Astrocyte (in vitro differentiated cells and primary cell): ENCODE measurements at regions not wholly inside any gene's neighbourhood (a gene's known extent, or its start where the extent isn't known, plus 50 kb on each side); places are given as distances from the start of the nearest gene placed in this dataset.

ENCODE experiments used
- DNase-seq: peaks from one replicate; pipeline ENCODE4 v3.0.0-alpha.2; 2010; ENCODE audit warnings: low read depth
- FAIRE-seq: peaks from 2 replicates; lab custom pipeline; 2011; peaks lifted over from hg19 to GRCh38; lab: Jason Lieb, UNC
- H2AFZ ChIP-seq: 2 replicates; pipeline ENCODE4 v1.6.0; 2012; ENCODE audit warnings: low read depth, low read length, inconsistent platforms
- H3K27ac ChIP-seq: 2 replicates; pipeline ENCODE4 v1.5.1; 2011; ENCODE audit warnings: low read depth, low read length, inconsistent platforms
- H3K27me3 ChIP-seq: 2 replicates; pipeline ENCODE4 v1.6.0; 2011; ENCODE audit warnings: low read length, inconsistent platforms; ENCODE audit not compliant: insufficient read depth
- H3K36me3 ChIP-seq: 2 replicates; pipeline ENCODE4 v1.5.1; 2011; ENCODE audit warnings: low read length, inconsistent platforms; ENCODE audit not compliant: insufficient read depth
- H3K4me1 ChIP-seq: 2 replicates; pipeline ENCODE4 v1.5.1; 2011; ENCODE audit warnings: low read length, inconsistent platforms; ENCODE audit not compliant: insufficient read depth
- H3K4me2 ChIP-seq: 2 replicates; pipeline ENCODE4 v1.6.0; 2012; ENCODE audit warnings: low read length, inconsistent platforms
- H3K4me3 ChIP-seq: 2 replicates; pipeline ENCODE4 v1.5.1; 2011; ENCODE audit warnings: low read depth, mild to moderate bottlenecking, low read length, inconsistent platforms; ENCODE audit not compliant: insufficient read depth
- H3K79me2 ChIP-seq: 2 replicates; pipeline ENCODE4 v1.6.0; 2012; ENCODE audit warnings: mild to moderate bottlenecking, low read length, inconsistent platforms; ENCODE audit not compliant: insufficient read depth
- H3K9ac ChIP-seq: 2 replicates; pipeline ENCODE4 v1.6.0; 2012; ENCODE audit warnings: mild to moderate bottlenecking, low read length, inconsistent platforms
- H3K9me3 ChIP-seq: 2 replicates; pipeline ENCODE4 v1.5.1; 2012; ENCODE audit warnings: low read depth, mild to moderate bottlenecking, low read length, inconsistent platforms; ENCODE audit not compliant: insufficient read depth
- H4K20me1 ChIP-seq: 2 replicates; pipeline ENCODE4 v1.6.0; 2012; ENCODE audit warnings: low read length, inconsistent platforms; ENCODE audit not compliant: insufficient read depth
- H3K27ac Mint-ChIP-seq: one replicate; pipeline ENCODE4 v1.8.0; 2021; ENCODE audit warnings: mild to moderate bottlenecking, mixed read lengths; ENCODE audit not compliant: unreplicated experiment
- H3K27me3 Mint-ChIP-seq: one replicate; pipeline ENCODE4 v1.8.0; 2021; ENCODE audit warnings: low read depth, mixed read lengths; ENCODE audit not compliant: unreplicated experiment
- H3K36me3 Mint-ChIP-seq: one replicate; pipeline ENCODE4 v1.8.0; 2021; ENCODE audit warnings: low read depth, mixed read lengths; ENCODE audit not compliant: unreplicated experiment
- H3K4me1 Mint-ChIP-seq: one replicate; pipeline ENCODE4 v1.8.0; 2021; ENCODE audit warnings: low read depth, mixed read lengths; ENCODE audit not compliant: unreplicated experiment
- H3K4me3 Mint-ChIP-seq: one replicate; pipeline ENCODE4 v1.8.0; 2021; ENCODE audit warnings: mild to moderate bottlenecking, moderate library complexity, mixed read lengths; ENCODE audit not compliant: unreplicated experiment
- H3K9me3 Mint-ChIP-seq: one replicate; pipeline ENCODE4 v1.8.0; 2021; ENCODE audit warnings: mild to moderate bottlenecking, mixed read lengths; ENCODE audit not compliant: unreplicated experiment
- CTCF ChIP-seq: IDR thresholded peaks from 2 replicates; pipeline ENCODE4 v1.5.1; 2011; ENCODE audit warnings: low read depth, mild to moderate bottlenecking, inconsistent platforms, low read length, moderate library complexity; ENCODE audit not compliant: insufficient read depth
- EZH2 ChIP-seq: IDR thresholded peaks from 2 replicates; pipeline ENCODE4 v1.6.1; 2012; ENCODE audit warnings: mild to moderate bottlenecking, low read length, inconsistent platforms; ENCODE audit not compliant: insufficient read depth

GRCh38 chr16:72234387-72234786 lies 62.4 kb upstream of the PMFBP1 start:
- no peaks in the 10 kb centered on the region for H4K20me1 ChIP-seq
- H2AFZ ChIP-seq, result no peak overlapping the region
- H3K9ac ChIP-seq, result no peak overlapping the region
- no peaks in the 10 kb centered on the region for H3K9me3 Mint-ChIP-seq
- H3K4me3 Mint-ChIP-seq, result no peak overlapping the region
- no peak overlapping the region for H3K4me2 ChIP-seq
- no peaks in the 10 kb centered on the region for H3K4me1 ChIP-seq
- H3K36me3 ChIP-seq, result no peaks in the 10 kb centered on the region
- FAIRE-seq, result no peak
- H3K27ac Mint-ChIP-seq, result no peak overlapping the region
- no peaks in the 10 kb centered on the region for H3K79me2 ChIP-seq
- H3K4me1 Mint-ChIP-seq, result no peaks in the 10 kb centered on the region
- H3K36me3 Mint-ChIP-seq, result peaks cover 2% of the 10 kb centered on the region
- H3K27me3 Mint-ChIP-seq, result no peaks in the 10 kb centered on the region
- no peak overlapping the region for H3K27ac ChIP-seq
- no peaks in the 10 kb centered on the region for H3K27me3 ChIP-seq
- no peak for DNase-seq
- H3K9me3 ChIP-seq, result no peaks in the 10 kb centered on the region
- H3K4me3 ChIP-seq, result no peak overlapping the region
- TF ChIP-seq EZH2, result no peak
- TF ChIP-seq CTCF, result no peak

- TF ChIP-seq CTCF (no peak), EZH2 (no peak)
- no peaks in the 10 kb centered on the region for H3K4me1 Mint-ChIP-seq
- no peak overlapping the region for H3K9ac ChIP-seq
- no peaks in the 10 kb centered on the region for H3K36me3 Mint-ChIP-seq
- H3K9me3 Mint-ChIP-seq, result peaks cover 2% of the 10 kb centered on the region
- H3K27me3 ChIP-seq, result no peaks in the 10 kb centered on the region
- H3K27me3 Mint-ChIP-seq, result no peaks in the 10 kb centered on the region
- FAIRE-seq (no peak), DNase-seq (no peak)
- no peak overlapping the region for H3K4me3 ChIP-seq
- no peak overlapping the region for H3K27ac Mint-ChIP-seq
- no peak overlapping the region for H3K4me3 Mint-ChIP-seq
- H2AFZ ChIP-seq, result no peak overlapping the region
- H3K4me1 ChIP-seq, result no peaks in the 10 kb centered on the region
- H3K4me2 ChIP-seq, result no peak overlapping the region
- H3K9me3 ChIP-seq, result no peaks in the 10 kb centered on the region
- no peak overlapping the region for H3K27ac ChIP-seq
- no peaks in the 10 kb centered on the region for H4K20me1 ChIP-seq
- no peaks in the 10 kb centered on the region for H3K36me3 ChIP-seq
- no peaks in the 10 kb centered on the region for H3K79me2 ChIP-seq
These were observed 56.1 kb upstream of the PMFBP1 start for GRCh38 chr16:72228014-72228413.

- Histone ChIP-seq H3K27ac (no peak overlapping the region), H3K36me3 (no peaks in the 10 kb centered on the region), H3K9me3 (no peaks in the 10 kb centered on the region), H3K9ac (no peak overlapping the region), H4K20me1 (no peaks in the 10 kb centered on the region), H3K4me2 (no peak overlapping the region), H2AFZ (no peak overlapping the region), H3K4me3 (no peak overlapping the region), H3K27me3 (no peaks in the 10 kb centered on the region), H3K4me1 (no peaks in the 10 kb centered on the region), H3K79me2 (no peaks in the 10 kb centered on the region)
- no peak for TF ChIP-seq CTCF
- TF ChIP-seq EZH2, result no peak
- H3K9me3 Mint-ChIP-seq, result peaks cover 2% of the 10 kb centered on the region
- H3K27me3 Mint-ChIP-seq, result peaks cover 6% of the 10 kb centered on the region
- no peak overlapping the region for H3K4me3 Mint-ChIP-seq
- FAIRE-seq (no peak), DNase-seq (no peak)
- H3K36me3 Mint-ChIP-seq, result no peaks in the 10 kb centered on the region
- H3K4me1 Mint-ChIP-seq, result no peaks in the 10 kb centered on the region
- no peak overlapping the region for H3K27ac Mint-ChIP-seq
These were observed 54.2 kb upstream of the PMFBP1 start for GRCh38 chr16:72226136-72226535.
